Keratinocyte (primary cell): ENCODE measurements at regions not wholly inside any gene's neighbourhood (a gene's known extent, or its start where the extent isn't known, plus 50 kb on each side); places are given as distances from the start of the nearest gene placed in this dataset.

Experiments used
- CTCF ChIP-seq, 3 experiments: IDR thresholded peaks in 1 of 3; conservative IDR thresholded peaks in 1 of 3; optimal IDR thresholded peaks in 1 of 3; 2 replicates in 2 of 3; 3 replicates in 1 of 3; pipeline versions ENCODE3 to v1.5.1; 2011; ENCODE audit warnings: low read length in 3 of 3, mild to moderate bottlenecking in 3 of 3, moderate library complexity in 2 of 3, control low read depth in 1 of 3, inconsistent platforms in 1 of 3; ENCODE audit not compliant: insufficient read depth in 2 of 3; ENCODE audit errors: extremely low read depth in 1 of 3
- EZH2 ChIP-seq: IDR thresholded peaks from one replicate; pipeline ENCODE4 v1.6.1; 2012; ENCODE audit warnings: inconsistent platforms, mild to moderate bottlenecking, low read length, moderate library complexity

GRCh38 chr15:53230473-53230872 is 440.3 kb upstream of the ONECUT1 start:
- no peak for TF ChIP-seq CTCF (optimal IDR thresholded peaks at IDR 0.05 in 1 of 3, IDR thresholded peaks at IDR 0.05 in 1 of 3, conservative IDR thresholded peaks at IDR 0.05 in 1 of 3; ENCODE audit: extremely low read depth in 1 of 3, insufficient read depth in 2 of 3, low read length in 3 of 3)
- TF ChIP-seq EZH2: no peak
